ENCODE measurements at regions not wholly inside any gene's neighbourhood (a gene's known extent, or its start where the extent isn't known, plus 50 kb on each side); places are given as distances from the start of the nearest gene placed in this dataset.

DNA sequence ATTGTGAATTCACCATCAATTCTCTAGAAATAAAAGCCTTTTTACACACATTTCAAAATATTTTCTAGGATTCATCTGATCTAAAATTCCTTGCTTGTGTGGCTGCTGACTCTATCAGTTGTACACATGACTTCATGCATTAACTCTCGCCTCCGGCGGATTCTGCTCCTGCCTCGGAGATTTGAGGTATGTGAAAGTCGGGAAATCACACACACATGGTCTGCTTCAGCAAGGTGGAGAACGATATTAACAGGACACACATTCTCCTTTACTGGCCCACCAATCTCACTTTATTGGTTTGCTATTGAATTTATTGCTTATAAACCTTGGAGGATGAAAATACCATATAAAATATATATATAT is 855.7 kb downstream of the SLITRK5 start:
- no peak for ATAC-seq (ENCODE audit: insufficient number of reproducible peaks, low FRiP score, low read depth)
- Histone ChIP-seq H3K36me3 (no peaks in the 10 kb centered on the region), H3K4me3 (no peak overlapping the region), H3K27ac (no peak overlapping the region), H3K9me3 (no peaks in the 10 kb centered on the region), H3K27me3 (replicated peaks; ENCODE audit: insufficient read depth) (no peaks in the 10 kb centered on the region), H3K4me1 (ENCODE audit: control insufficient read depth in 1 of 2, low read depth in 2 of 2) (no peaks in the 10 kb centered on the region)
- TF ChIP-seq, protein P1, sequence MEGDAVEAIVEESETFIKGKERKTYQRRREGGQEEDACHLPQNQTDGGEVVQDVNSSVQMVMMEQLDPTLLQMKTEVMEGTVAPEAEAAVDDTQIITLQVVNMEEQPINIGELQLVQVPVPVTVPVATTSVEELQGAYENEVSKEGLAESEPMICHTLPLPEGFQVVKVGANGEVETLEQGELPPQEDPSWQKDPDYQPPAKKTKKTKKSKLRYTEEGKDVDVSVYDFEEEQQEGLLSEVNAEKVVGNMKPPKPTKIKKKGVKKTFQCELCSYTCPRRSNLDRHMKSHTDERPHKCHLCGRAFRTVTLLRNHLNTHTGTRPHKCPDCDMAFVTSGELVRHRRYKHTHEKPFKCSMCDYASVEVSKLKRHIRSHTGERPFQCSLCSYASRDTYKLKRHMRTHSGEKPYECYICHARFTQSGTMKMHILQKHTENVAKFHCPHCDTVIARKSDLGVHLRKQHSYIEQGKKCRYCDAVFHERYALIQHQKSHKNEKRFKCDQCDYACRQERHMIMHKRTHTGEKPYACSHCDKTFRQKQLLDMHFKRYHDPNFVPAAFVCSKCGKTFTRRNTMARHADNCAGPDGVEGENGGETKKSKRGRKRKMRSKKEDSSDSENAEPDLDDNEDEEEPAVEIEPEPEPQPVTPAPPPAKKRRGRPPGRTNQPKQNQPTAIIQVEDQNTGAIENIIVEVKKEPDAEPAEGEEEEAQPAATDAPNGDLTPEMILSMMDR (IDR thresholded peaks at IDR 0.05), result no peak
- no peak for DNase-seq (ENCODE audit: low spot score)

DNA sequence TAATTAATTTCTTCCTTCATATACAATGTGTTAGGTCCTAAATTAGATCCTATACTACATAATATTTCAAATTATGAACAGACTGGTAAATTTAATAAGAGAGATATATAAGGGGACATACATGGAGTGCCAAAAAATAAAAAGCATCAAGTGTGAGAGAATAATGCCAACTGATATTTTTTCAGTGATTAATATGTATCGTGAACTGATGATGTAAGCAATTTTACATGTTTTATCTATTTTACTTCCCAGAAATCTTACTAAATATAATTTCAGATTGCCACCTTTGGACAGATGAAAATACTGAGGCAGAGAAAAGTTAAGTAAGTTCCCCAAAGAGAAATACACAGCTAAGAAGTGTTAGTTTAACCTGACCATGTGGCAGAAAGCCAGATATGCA is 870.8 kb downstream of the SLITRK5 start:
- no peaks in the 10 kb centered on the region for H3K36me3 ChIP-seq
- no peak for DNase-seq (ENCODE audit: low spot score)
- H3K4me3 ChIP-seq, result no peak overlapping the region
- no peaks in the 10 kb centered on the region for H3K27me3 ChIP-seq (replicated peaks; ENCODE audit: insufficient read depth)
- H3K9me3 ChIP-seq, result no peaks in the 10 kb centered on the region
- no peaks in the 10 kb centered on the region for H3K4me1 ChIP-seq (ENCODE audit: control insufficient read depth in 1 of 2, low read depth in 2 of 2)
- H3K27ac ChIP-seq, result no peak overlapping the region
- TF ChIP-seq, protein P1 (IDR thresholded peaks at IDR 0.05), result no peak
- no peak for ATAC-seq (ENCODE audit: insufficient number of reproducible peaks, low FRiP score, low read depth)

DNA sequence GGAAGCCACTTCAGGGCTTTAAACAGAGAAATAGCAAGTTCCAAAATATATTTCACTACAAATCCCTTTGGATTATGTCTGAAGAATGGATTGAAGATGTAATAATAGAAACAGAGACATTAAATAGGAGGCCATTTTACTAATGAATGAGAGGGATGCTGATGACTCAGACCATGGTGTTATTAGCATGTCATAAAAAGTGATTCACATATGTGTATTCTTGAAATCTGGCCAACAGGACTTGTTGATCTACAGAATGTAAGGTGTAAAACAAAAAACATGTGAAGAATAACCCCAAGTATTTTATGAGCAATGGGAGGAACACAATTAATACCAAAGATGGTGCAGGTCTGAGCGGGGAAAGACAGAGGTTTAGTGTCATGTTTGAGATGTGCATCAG is 873.7 kb downstream of the SLITRK5 start:
- no peak for ATAC-seq (ENCODE audit: insufficient number of reproducible peaks, low FRiP score, low read depth)
- no peaks in the 10 kb centered on the region for H3K36me3 ChIP-seq
- H3K9me3 ChIP-seq, result no peaks in the 10 kb centered on the region
- DNase-seq (ENCODE audit: low spot score), result no peak
- H3K27me3 ChIP-seq (replicated peaks; ENCODE audit: insufficient read depth), result no peaks in the 10 kb centered on the region
- TF ChIP-seq, protein P1 (IDR thresholded peaks at IDR 0.05), result no peak
- no peaks in the 10 kb centered on the region for H3K4me1 ChIP-seq (ENCODE audit: control insufficient read depth in 1 of 2, low read depth in 2 of 2)
- H3K4me3 ChIP-seq, result no peak overlapping the region
- H3K27ac ChIP-seq, result no peak overlapping the region

DNA sequence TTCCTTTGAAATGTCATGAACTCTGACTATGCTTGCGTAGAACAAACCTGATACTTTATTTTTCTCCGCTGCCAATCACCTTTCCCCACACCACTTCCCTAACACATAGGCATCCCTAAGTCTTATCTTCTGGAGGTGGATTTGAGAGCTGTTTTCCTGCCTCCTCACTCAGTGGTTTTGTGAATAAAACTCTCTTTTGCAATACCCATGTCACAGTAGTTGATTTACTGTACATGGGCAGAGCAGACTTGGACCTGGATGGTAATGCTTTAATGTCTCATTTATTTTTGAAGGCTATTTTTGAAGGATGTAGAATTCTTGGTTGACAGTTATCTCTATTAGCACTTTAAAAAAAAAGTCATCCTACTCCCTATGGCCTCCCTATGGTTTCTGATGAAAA is 881.8 kb downstream of the SLITRK5 start:
- DNase-seq (ENCODE audit: low spot score) (no peak), ATAC-seq (ENCODE audit: insufficient number of reproducible peaks, low FRiP score, low read depth) (no peak)
- Histone ChIP-seq H3K4me3 (no peak overlapping the region), H3K9me3 (no peaks in the 10 kb centered on the region), H3K4me1 (ENCODE audit: control insufficient read depth in 1 of 2, low read depth in 2 of 2) (no peaks in the 10 kb centered on the region), H3K36me3 (no peaks in the 10 kb centered on the region), H3K27ac (no peak overlapping the region), H3K27me3 (replicated peaks; ENCODE audit: insufficient read depth) (no peaks in the 10 kb centered on the region)
- TF ChIP-seq, protein P1 (IDR thresholded peaks at IDR 0.05), result no peak

DNA sequence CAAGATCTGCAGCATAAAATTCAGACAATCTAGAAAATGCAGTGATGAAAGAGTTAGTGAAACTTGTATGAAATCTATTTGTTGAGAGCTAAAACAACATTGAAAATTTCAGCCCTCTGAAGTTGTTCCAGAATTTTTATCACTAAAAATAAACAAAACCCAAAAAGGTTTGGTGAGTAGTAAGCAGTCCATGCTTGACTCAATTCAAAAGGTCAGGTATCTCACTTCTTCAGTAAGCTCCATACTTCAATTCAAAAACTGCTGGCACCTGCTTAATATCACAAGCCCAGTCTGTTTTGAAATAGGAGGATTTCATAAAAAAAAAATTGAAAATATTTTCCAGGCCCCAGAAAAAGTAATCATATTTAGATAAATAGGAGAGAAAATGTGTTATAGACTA is 894.4 kb downstream of the SLITRK5 start:
- H3K9me3 ChIP-seq, result no peaks in the 10 kb centered on the region
- H3K36me3 ChIP-seq, result no peaks in the 10 kb centered on the region
- ATAC-seq (ENCODE audit: insufficient number of reproducible peaks, low FRiP score, low read depth) (no peak), DNase-seq (ENCODE audit: low spot score) (no peak)
- TF ChIP-seq, protein P1 (IDR thresholded peaks at IDR 0.05), result no peak
- H3K27ac ChIP-seq, result no peak overlapping the region
- no peaks in the 10 kb centered on the region for H3K4me1 ChIP-seq (ENCODE audit: control insufficient read depth in 1 of 2, low read depth in 2 of 2)
- H3K27me3 ChIP-seq (replicated peaks; ENCODE audit: insufficient read depth), result no peaks in the 10 kb centered on the region
- no peak overlapping the region for H3K4me3 ChIP-seq

Data from thoracic aorta (tissue), 2 donors.